Activated naive CD8-positive, alpha-beta T cell (primary cell): ENCODE measurements at regions not wholly inside any gene's neighbourhood (a gene's known extent, or its start where the extent isn't known, plus 50 kb on each side); places are given as distances from the start of the nearest gene placed in this dataset.
"Not testable (repeated sequence)": the region's sequence is repeated elsewhere in the genome, so short reads cannot be mapped to it uniquely, and the experiment has no call there.

Experiments used
- H3K27ac Mint-ChIP-seq: one replicate; pipeline ENCODE4 v1.8.0; 2021; ENCODE audit warnings: mixed read lengths
- H3K27me3 Mint-ChIP-seq: one replicate; pipeline ENCODE4 v1.8.0; 2021; ENCODE audit warnings: mixed read lengths
- H3K36me3 Mint-ChIP-seq: one replicate; pipeline ENCODE4 v1.8.0; 2021; ENCODE audit warnings: mixed read lengths
- H3K4me1 Mint-ChIP-seq: one replicate; pipeline ENCODE4 v1.8.0; 2021; ENCODE audit warnings: low read depth, mixed read lengths
- H3K4me3 Mint-ChIP-seq: one replicate; pipeline ENCODE4 v1.8.0; 2021; ENCODE audit warnings: mild to moderate bottlenecking, mixed read lengths
- H3K9me3 Mint-ChIP-seq: one replicate; pipeline ENCODE4 v1.8.0; 2021; ENCODE audit warnings: low read depth, mixed read lengths

GRCh38 chr2:58752507-58752906, 511.4 kb upstream of the FANCL start:
- H3K27me3 Mint-ChIP-seq, H3K9me3 Mint-ChIP-seq, H3K4me1 Mint-ChIP-seq, H3K4me3 Mint-ChIP-seq, H3K27ac Mint-ChIP-seq, H3K36me3 Mint-ChIP-seq: not testable (repeated sequence)

DNA sequence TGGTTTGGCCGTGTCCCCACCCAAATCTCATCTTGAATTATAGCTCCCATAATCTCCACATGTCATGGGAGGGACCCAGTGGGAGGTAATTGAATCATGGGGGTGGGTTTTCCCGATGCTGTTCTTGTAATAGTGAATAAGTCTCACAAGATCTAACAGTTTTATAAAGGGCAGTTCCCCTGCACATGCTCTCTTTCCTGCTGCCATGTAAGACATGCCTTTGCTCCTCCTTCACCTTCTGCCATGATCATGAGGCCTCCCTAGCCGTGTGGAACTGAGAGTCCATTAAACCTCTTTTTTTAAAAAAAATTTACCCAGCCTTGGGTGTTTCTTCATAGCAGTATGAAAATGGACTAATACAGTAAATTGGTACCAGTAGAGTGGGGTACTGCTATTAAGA, 510.6 kb upstream of the FANCL start:
- not testable (repeated sequence) for H3K27me3 Mint-ChIP-seq, H3K9me3 Mint-ChIP-seq, H3K4me3 Mint-ChIP-seq, H3K4me1 Mint-ChIP-seq, H3K36me3 Mint-ChIP-seq, H3K27ac Mint-ChIP-seq

GRCh38 chr2:58749041-58749440, 507.9 kb upstream of the FANCL start:
- Mint-ChIP-seq H3K27me3 (peaks cover 3% of the 10 kb centered on the region), H3K9me3 (no peaks in the 10 kb centered on the region), H3K4me1 (no peaks in the 10 kb centered on the region), H3K36me3 (no peaks in the 10 kb centered on the region), H3K27ac (no peak overlapping the region), H3K4me3 (no peak overlapping the region)

- not testable (repeated sequence) for H3K27me3 Mint-ChIP-seq, H3K4me3 Mint-ChIP-seq, H3K36me3 Mint-ChIP-seq, H3K4me1 Mint-ChIP-seq, H3K9me3 Mint-ChIP-seq, H3K27ac Mint-ChIP-seq
Observed at GRCh38 chr2:58745334-58745733, 504.2 kb upstream of the FANCL start.

GRCh38 chr2:58740426-58740825, 499.3 kb upstream of the FANCL start:
- Mint-ChIP-seq H3K27ac (no peak overlapping the region), H3K9me3 (no peaks in the 10 kb centered on the region), H3K4me1 (no peaks in the 10 kb centered on the region), H3K27me3 (no peaks in the 10 kb centered on the region), H3K36me3 (no peaks in the 10 kb centered on the region), H3K4me3 (no peak overlapping the region)

GRCh38 chr2:58739033-58739432, 497.9 kb upstream of the FANCL start:
- H3K27me3 Mint-ChIP-seq = no peaks in the 10 kb centered on the region
- no peaks in the 10 kb centered on the region for H3K36me3 Mint-ChIP-seq
- H3K4me3 Mint-ChIP-seq = no peak overlapping the region
- H3K27ac Mint-ChIP-seq = no peak overlapping the region
- no peaks in the 10 kb centered on the region for H3K9me3 Mint-ChIP-seq
- H3K4me1 Mint-ChIP-seq = no peaks in the 10 kb centered on the region

DNA sequence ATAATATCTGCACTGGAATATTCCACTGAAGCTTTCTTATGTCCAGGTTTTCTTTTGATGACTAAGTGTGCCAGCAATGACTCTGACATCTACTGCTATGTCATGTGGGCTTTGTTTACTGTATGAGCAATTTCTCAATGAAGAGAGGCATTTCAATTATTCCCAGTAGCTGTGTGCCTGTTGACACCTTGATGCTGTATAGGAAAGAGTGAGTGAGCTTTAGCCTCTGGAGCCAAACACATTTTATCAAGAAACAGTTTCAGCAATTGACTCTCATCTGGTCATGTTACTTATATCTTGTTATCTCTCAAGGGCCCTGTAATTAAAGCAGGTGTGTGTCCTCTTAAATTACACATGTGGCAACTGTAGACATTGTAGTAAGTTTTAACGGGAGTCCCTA, 493.2 kb upstream of the FANCL start:
- H3K27me3 Mint-ChIP-seq = no peaks in the 10 kb centered on the region
- no peaks in the 10 kb centered on the region for H3K4me1 Mint-ChIP-seq
- no peaks in the 10 kb centered on the region for H3K9me3 Mint-ChIP-seq
- no peaks in the 10 kb centered on the region for H3K36me3 Mint-ChIP-seq
- no peak overlapping the region for H3K4me3 Mint-ChIP-seq
- no peak overlapping the region for H3K27ac Mint-ChIP-seq

DNA sequence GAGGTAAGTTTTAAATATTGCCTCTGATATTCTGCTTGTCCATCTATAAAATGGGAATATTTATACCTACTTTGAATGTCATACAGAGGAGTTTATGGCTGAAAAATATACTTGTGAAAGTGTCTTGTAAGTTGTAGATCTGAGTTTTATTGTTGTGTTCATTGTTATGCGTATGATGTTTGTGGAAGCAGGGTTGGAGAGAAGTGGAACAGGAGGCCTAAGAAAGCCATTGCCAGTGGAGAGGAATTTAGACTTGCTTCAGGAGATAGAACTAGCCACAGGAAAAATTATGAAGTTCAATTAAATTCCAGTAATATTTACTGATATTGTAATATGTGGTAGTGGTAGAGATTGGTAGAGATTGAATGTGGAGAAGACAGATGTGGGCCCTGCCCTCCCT, 491.9 kb upstream of the FANCL start:
- Mint-ChIP-seq H3K36me3 (no peaks in the 10 kb centered on the region), H3K4me1 (no peaks in the 10 kb centered on the region), H3K9me3 (no peaks in the 10 kb centered on the region), H3K4me3 (no peak overlapping the region), H3K27me3 (no peaks in the 10 kb centered on the region), H3K27ac (no peak overlapping the region)

- H3K36me3 Mint-ChIP-seq = no peaks in the 10 kb centered on the region
- no peaks in the 10 kb centered on the region for H3K4me1 Mint-ChIP-seq
- no peak overlapping the region for H3K27ac Mint-ChIP-seq
- H3K9me3 Mint-ChIP-seq = no peaks in the 10 kb centered on the region
- no peaks in the 10 kb centered on the region for H3K27me3 Mint-ChIP-seq
- H3K4me3 Mint-ChIP-seq = no peak overlapping the region
Observed at GRCh38 chr2:58731488-58731869, 490.4 kb upstream of the FANCL start.

- H3K9me3 Mint-ChIP-seq = no peaks in the 10 kb centered on the region
- H3K27me3 Mint-ChIP-seq = no peaks in the 10 kb centered on the region
- H3K4me3 Mint-ChIP-seq = no peak overlapping the region
- no peaks in the 10 kb centered on the region for H3K4me1 Mint-ChIP-seq
- H3K27ac Mint-ChIP-seq = no peak overlapping the region
- H3K36me3 Mint-ChIP-seq = no peaks in the 10 kb centered on the region
Observed at GRCh38 chr2:58730764-58731487, 489.8 kb upstream of the FANCL start.

DNA sequence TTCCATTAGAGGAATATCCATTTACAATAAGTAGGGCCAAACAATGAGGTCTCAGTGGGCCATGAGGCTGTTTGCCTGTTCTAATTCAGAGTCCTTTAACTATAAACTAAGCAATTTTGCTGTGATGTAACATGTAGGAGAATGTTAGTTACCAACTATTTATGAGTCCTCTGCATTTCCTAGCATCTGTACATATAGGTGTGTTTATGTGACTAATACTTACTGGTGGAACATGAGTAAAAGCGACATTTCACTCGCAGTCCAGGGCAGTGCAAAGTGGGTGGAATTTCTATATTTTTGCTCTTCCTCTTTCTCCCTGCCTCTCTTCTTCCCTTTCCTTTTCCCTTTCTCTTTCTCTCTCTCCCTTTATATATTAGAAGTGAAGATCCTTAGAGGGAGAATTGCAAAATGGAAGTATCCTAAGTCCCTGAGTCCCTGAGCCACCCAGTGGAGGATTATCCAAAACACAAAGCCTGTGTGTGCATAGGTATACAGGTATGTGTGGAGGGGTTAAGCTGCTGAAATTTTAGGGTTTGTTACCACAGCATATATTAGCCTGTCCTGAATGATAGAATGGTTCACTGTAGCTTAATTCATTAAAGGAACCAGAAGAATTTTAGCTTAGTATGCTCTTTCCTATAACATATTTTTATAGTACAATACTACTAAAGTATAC, 487.0 kb upstream of the FANCL start:
- Mint-ChIP-seq H3K27me3 (no peaks in the 10 kb centered on the region), H3K4me1 (no peaks in the 10 kb centered on the region), H3K36me3 (no peaks in the 10 kb centered on the region), H3K9me3 (no peaks in the 10 kb centered on the region), H3K4me3 (no peak overlapping the region), H3K27ac (no peak overlapping the region)

DNA sequence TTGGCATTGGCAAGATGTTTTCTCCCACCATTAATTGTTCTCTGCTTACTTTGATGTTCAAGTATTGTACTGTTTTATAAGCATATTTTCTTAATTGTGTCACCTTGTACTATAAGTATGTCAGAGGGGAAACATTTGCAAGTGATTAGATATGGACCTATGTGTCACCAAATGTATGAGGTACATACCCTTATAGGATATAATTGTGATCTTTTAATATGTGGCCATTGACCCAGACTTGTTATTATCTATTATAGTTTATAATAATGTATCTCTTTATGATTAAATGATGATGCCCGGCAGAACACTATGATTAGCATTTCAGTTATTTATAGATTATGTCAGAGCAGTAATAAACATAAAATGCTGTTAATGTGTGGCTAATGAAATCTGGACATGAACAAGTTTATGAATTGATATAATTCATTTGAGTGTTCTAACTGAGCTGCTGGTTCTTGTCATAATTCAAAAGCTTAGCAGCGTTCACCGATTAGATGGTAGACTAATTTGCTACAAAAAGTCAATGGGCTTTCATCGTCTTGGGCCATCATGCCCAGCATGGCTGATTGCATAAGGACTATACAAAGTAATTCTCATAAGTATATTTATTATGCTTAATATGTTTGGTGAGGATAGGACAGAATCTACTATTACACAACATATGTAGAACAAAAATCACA, 480.9 kb upstream of the FANCL start:
- H3K36me3 Mint-ChIP-seq = no peaks in the 10 kb centered on the region
- no peaks in the 10 kb centered on the region for H3K9me3 Mint-ChIP-seq
- H3K27ac Mint-ChIP-seq = no peak overlapping the region

GRCh38 chr2:58720770-58721697, 479.9 kb upstream of the FANCL start:
- Mint-ChIP-seq H3K4me3 (no peak overlapping the region), H3K36me3 (no peaks in the 10 kb centered on the region), H3K27ac (no peak overlapping the region), H3K27me3 (peaks cover 2% of the 10 kb centered on the region), H3K9me3 (no peaks in the 10 kb centered on the region), H3K4me1 (no peaks in the 10 kb centered on the region)

More for the DNA sequence above, 480.9 kb upstream of the FANCL start:
- Mint-ChIP-seq H3K4me3 (no peak overlapping the region), H3K4me1 (no peaks in the 10 kb centered on the region), H3K27me3 (peaks cover 2% of the 10 kb centered on the region)

- H3K27ac Mint-ChIP-seq = no peak overlapping the region
- H3K27me3 Mint-ChIP-seq = peaks cover 2% of the 10 kb centered on the region
Observed at GRCh38 chr2:58720033-58720769, 479.1 kb upstream of the FANCL start.

More at GRCh38 chr2:58720033-58720769, 479.1 kb upstream of the FANCL start:
- Mint-ChIP-seq H3K9me3 (no peaks in the 10 kb centered on the region), H3K4me1 (no peaks in the 10 kb centered on the region), H3K36me3 (no peaks in the 10 kb centered on the region), H3K4me3 (no peak overlapping the region)
